ENCODE measurements at regions not wholly inside any gene's neighbourhood (a gene's known extent, or its start where the extent isn't known, plus 50 kb on each side); places are given as distances from the start of the nearest gene placed in this dataset.

GRCh38 chr13:70407486-70407885 lies 299.2 kb upstream of the KLHL1 start:
- no peak overlapping the region for H3K9ac ChIP-seq (ENCODE audit: insufficient read length)
- no peaks in the 10 kb centered on the region for H3K36me3 ChIP-seq (ENCODE audit: insufficient read depth, low read length)
- no peak for DNase-seq (ENCODE audit: low read depth, low spot score)
- H3K27ac ChIP-seq, result no peak overlapping the region
- no peaks in the 10 kb centered on the region for H3K9me3 ChIP-seq (ENCODE audit: low read depth, low read length)
- no peak overlapping the region for H3K4me3 ChIP-seq
- no peak for TF ChIP-seq FOXP2 (optimal IDR thresholded peaks at IDR 0.05; ENCODE audit: control extremely low read depth, extremely low read length, insufficient read depth)
- no peak for TF ChIP-seq EZH2 (IDR thresholded peaks at IDR 0.05)
- TF ChIP-seq POLR2AphosphoS5 (IDR thresholded peaks at IDR 0.05; ENCODE audit: borderline replicate concordance, low read depth, low read length), result no peak

GRCh38 chr13:70405266-70405665 lies 297.0 kb upstream of the KLHL1 start:
- TF ChIP-seq EZH2 (IDR thresholded peaks at IDR 0.05), result no peak
- TF ChIP-seq FOXP2 (optimal IDR thresholded peaks at IDR 0.05; ENCODE audit: control extremely low read depth, extremely low read length, insufficient read depth), result no peak
- no peak for TF ChIP-seq POLR2AphosphoS5 (IDR thresholded peaks at IDR 0.05; ENCODE audit: borderline replicate concordance, low read depth, low read length)
- H3K36me3 ChIP-seq (ENCODE audit: insufficient read depth, low read length), result no peaks in the 10 kb centered on the region
- H3K4me3 ChIP-seq, result no peak overlapping the region
- DNase-seq (ENCODE audit: low read depth, low spot score), result no peak
- H3K27ac ChIP-seq, result no peak overlapping the region
- no peaks in the 10 kb centered on the region for H3K9me3 ChIP-seq (ENCODE audit: low read depth, low read length)
- no peak overlapping the region for H3K9ac ChIP-seq (ENCODE audit: insufficient read length)

GRCh38 chr13:70394031-70394548 lies 285.8 kb upstream of the KLHL1 start:
- TF ChIP-seq POLR2AphosphoS5 (IDR thresholded peaks at IDR 0.05; ENCODE audit: borderline replicate concordance, low read depth, low read length) (no peak), EZH2 (IDR thresholded peaks at IDR 0.05) (no peak), FOXP2 (optimal IDR thresholded peaks at IDR 0.05; ENCODE audit: control extremely low read depth, extremely low read length, insufficient read depth) (no peak)
- H3K36me3 ChIP-seq (ENCODE audit: insufficient read depth, low read length), result no peaks in the 10 kb centered on the region
- H3K9me3 ChIP-seq (ENCODE audit: low read depth, low read length), result no peaks in the 10 kb centered on the region
- no peak overlapping the region for H3K9ac ChIP-seq (ENCODE audit: insufficient read length)
- no peak overlapping the region for H3K4me3 ChIP-seq
- DNase-seq (ENCODE audit: low read depth, low spot score), result no peak
- no peak overlapping the region for H3K27ac ChIP-seq

- no peaks in the 10 kb centered on the region for H3K9me3 ChIP-seq (ENCODE audit: low read depth, low read length)
- TF ChIP-seq POLR2AphosphoS5 (IDR thresholded peaks at IDR 0.05; ENCODE audit: borderline replicate concordance, low read depth, low read length), result no peak
- TF ChIP-seq EZH2 (IDR thresholded peaks at IDR 0.05), result no peak
- no peak for TF ChIP-seq FOXP2 (optimal IDR thresholded peaks at IDR 0.05; ENCODE audit: control extremely low read depth, extremely low read length, insufficient read depth)
- H3K36me3 ChIP-seq (ENCODE audit: insufficient read depth, low read length), result no peaks in the 10 kb centered on the region
Measured at GRCh38 chr13:70391678-70392077, 283.4 kb upstream of the KLHL1 start.

GRCh38 chr13:70390968-70391367 lies 282.7 kb upstream of the KLHL1 start:
- no peak for TF ChIP-seq EZH2 (IDR thresholded peaks at IDR 0.05)
- TF ChIP-seq FOXP2 (optimal IDR thresholded peaks at IDR 0.05; ENCODE audit: control extremely low read depth, extremely low read length, insufficient read depth), result no peak
- TF ChIP-seq POLR2AphosphoS5 (IDR thresholded peaks at IDR 0.05; ENCODE audit: borderline replicate concordance, low read depth, low read length), result no peak
- no peak overlapping the region for H3K9ac ChIP-seq (ENCODE audit: insufficient read length)
- no peaks in the 10 kb centered on the region for H3K9me3 ChIP-seq (ENCODE audit: low read depth, low read length)
- no peak for DNase-seq (ENCODE audit: low read depth, low spot score)
- no peak overlapping the region for H3K4me3 ChIP-seq
- no peaks in the 10 kb centered on the region for H3K36me3 ChIP-seq (ENCODE audit: insufficient read depth, low read length)
- H3K27ac ChIP-seq, result no peak overlapping the region

More at GRCh38 chr13:70391678-70392077, 283.4 kb upstream of the KLHL1 start:
- Histone ChIP-seq H3K27ac (no peak overlapping the region), H3K9ac (ENCODE audit: insufficient read length) (no peak overlapping the region), H3K4me3 (no peak overlapping the region)
- DNase-seq (ENCODE audit: low read depth, low spot score), result no peak

- no peak for DNase-seq (ENCODE audit: low read depth, low spot score)
- no peak overlapping the region for H3K4me3 ChIP-seq
- H3K36me3 ChIP-seq (ENCODE audit: insufficient read depth, low read length), result no peaks in the 10 kb centered on the region
- no peaks in the 10 kb centered on the region for H3K9me3 ChIP-seq (ENCODE audit: low read depth, low read length)
- TF ChIP-seq FOXP2 (optimal IDR thresholded peaks at IDR 0.05; ENCODE audit: control extremely low read depth, extremely low read length, insufficient read depth) (no peak), POLR2AphosphoS5 (IDR thresholded peaks at IDR 0.05; ENCODE audit: borderline replicate concordance, low read depth, low read length) (no peak), EZH2 (IDR thresholded peaks at IDR 0.05) (no peak)
- H3K27ac ChIP-seq, result no peak overlapping the region
- H3K9ac ChIP-seq (ENCODE audit: insufficient read length), result no peak overlapping the region
Measured at GRCh38 chr13:70390064-70390463, 281.8 kb upstream of the KLHL1 start.

- DNase-seq (ENCODE audit: low read depth, low spot score), result no peak
- TF ChIP-seq EZH2 (IDR thresholded peaks at IDR 0.05) (no peak), FOXP2 (optimal IDR thresholded peaks at IDR 0.05; ENCODE audit: control extremely low read depth, extremely low read length, insufficient read depth) (no peak), POLR2AphosphoS5 (IDR thresholded peaks at IDR 0.05; ENCODE audit: borderline replicate concordance, low read depth, low read length) (no peak)
- Histone ChIP-seq H3K36me3 (ENCODE audit: insufficient read depth, low read length) (no peaks in the 10 kb centered on the region), H3K9me3 (ENCODE audit: low read depth, low read length) (no peaks in the 10 kb centered on the region), H3K4me3 (no peak overlapping the region), H3K9ac (ENCODE audit: insufficient read length) (no peak overlapping the region), H3K27ac (peak overlapping the region; percentile 60)
Measured at GRCh38 chr13:70388935-70389334, 280.7 kb upstream of the KLHL1 start.

GRCh38 chr13:70386919-70387318 lies 278.7 kb upstream of the KLHL1 start:
- H3K9ac ChIP-seq (ENCODE audit: insufficient read length), result no peak overlapping the region
- H3K36me3 ChIP-seq (ENCODE audit: insufficient read depth, low read length), result no peaks in the 10 kb centered on the region
- TF ChIP-seq POLR2AphosphoS5 (IDR thresholded peaks at IDR 0.05; ENCODE audit: borderline replicate concordance, low read depth, low read length) (no peak), EZH2 (IDR thresholded peaks at IDR 0.05) (no peak)
- no peak overlapping the region for H3K4me3 ChIP-seq
- no peak overlapping the region for H3K27ac ChIP-seq
- DNase-seq (ENCODE audit: low read depth, low spot score), result no peak
- no peaks in the 10 kb centered on the region for H3K9me3 ChIP-seq (ENCODE audit: low read depth, low read length)

GRCh38 chr13:70385852-70386251 lies 277.6 kb upstream of the KLHL1 start:
- no peak overlapping the region for H3K4me3 ChIP-seq
- H3K9me3 ChIP-seq (ENCODE audit: low read depth, low read length), result no peaks in the 10 kb centered on the region
- no peak for TF ChIP-seq EZH2 (IDR thresholded peaks at IDR 0.05)
- no peak for TF ChIP-seq POLR2AphosphoS5 (IDR thresholded peaks at IDR 0.05; ENCODE audit: borderline replicate concordance, low read depth, low read length)
- TF ChIP-seq FOXP2 (optimal IDR thresholded peaks at IDR 0.05; ENCODE audit: control extremely low read depth, extremely low read length, insufficient read depth), result no peak
- H3K36me3 ChIP-seq (ENCODE audit: insufficient read depth, low read length), result no peaks in the 10 kb centered on the region
- H3K9ac ChIP-seq (ENCODE audit: insufficient read length), result no peak overlapping the region
- no peak for DNase-seq (ENCODE audit: low read depth, low spot score)
- no peak overlapping the region for H3K27ac ChIP-seq

Measured in SK-N-MC (cell line).